NB4 (cell line): ENCODE measurements at regions not wholly inside any gene's neighbourhood (a gene's known extent, or its start where the extent isn't known, plus 50 kb on each side); places are given as distances from the start of the nearest gene placed in this dataset.
"Not testable (repeated sequence)": the region's sequence is repeated elsewhere in the genome, so short reads cannot be mapped to it uniquely, and the experiment has no call there.

Source experiments
- DNase-seq: peaks from one replicate; pipeline ENCODE4 v3.0.0; 2010; ENCODE audit warnings: low read depth
- H3K4me3 ChIP-seq: one replicate; pipeline ENCODE4 v1.5.1; 2011; ENCODE audit warnings: mild to moderate bottlenecking, low read depth, low read length, moderate library complexity
- CTCF ChIP-seq: IDR thresholded peaks from one replicate; pipeline ENCODE4 v1.5.1; 2012; ENCODE audit warnings: low read depth, low read length
- MAX ChIP-seq: IDR thresholded peaks from 2 replicates; pipeline ENCODE4 v1.6.1; 2011; ENCODE audit warnings: low read depth, low read length
- MYC ChIP-seq: IDR thresholded peaks from 2 replicates; pipeline ENCODE4 v1.6.1; 2011; ENCODE audit warnings: low read depth, low read length
- POLR2A ChIP-seq: IDR thresholded peaks from 2 replicates; pipeline ENCODE4 v1.6.1; 2011; ENCODE audit warnings: mild to moderate bottlenecking; ENCODE audit not compliant: insufficient read length; ENCODE audit errors: extremely low read depth

GRCh38 chr2:37748541-37748940 is 77.1 kb upstream of the CDC42EP3 start:
- no peak for TF ChIP-seq POLR2A
- TF ChIP-seq MYC: no peak
- no peak for TF ChIP-seq CTCF
- no peak for TF ChIP-seq MAX
- H3K4me3 ChIP-seq: no peak overlapping the region

GRCh38 chr2:37750286-37750685 is 78.8 kb upstream of the CDC42EP3 start:
- not testable (repeated sequence) for DNase-seq, H3K4me3 ChIP-seq

More at GRCh38 chr2:37748541-37748940, 77.1 kb upstream of the CDC42EP3 start:
- no peak for DNase-seq

- DNase-seq: no peak
- TF ChIP-seq MAX: no peak
- TF ChIP-seq POLR2A: no peak
- TF ChIP-seq MYC: no peak
- no peak for TF ChIP-seq CTCF
Measured at GRCh38 chr2:37752766-37753165, 81.3 kb upstream of the CDC42EP3 start.

GRCh38 chr2:37753758-37754157 is 82.3 kb upstream of the CDC42EP3 start:
- DNase-seq: no peak
- TF ChIP-seq MYC (no peak), CTCF (no peak), POLR2A (no peak), MAX (no peak)
- H3K4me3 ChIP-seq: no peak overlapping the region

More at GRCh38 chr2:37752766-37753165, 81.3 kb upstream of the CDC42EP3 start:
- no peak overlapping the region for H3K4me3 ChIP-seq

- not testable (repeated sequence) for H3K4me3 ChIP-seq, DNase-seq
Measured at GRCh38 chr2:37755961-37756559, 84.6 kb upstream of the CDC42EP3 start.

GRCh38 chr2:37757456-37757855 is 86.0 kb upstream of the CDC42EP3 start:
- not testable (repeated sequence) for DNase-seq, H3K4me3 ChIP-seq

- DNase-seq, H3K4me3 ChIP-seq: not testable (repeated sequence)
Measured at GRCh38 chr2:37758141-37758601, 86.7 kb upstream of the CDC42EP3 start.

- DNase-seq, H3K4me3 ChIP-seq: not testable (repeated sequence)
Measured at GRCh38 chr2:37759989-37760388, 88.5 kb upstream of the CDC42EP3 start.

- DNase-seq: no peak
- H3K4me3 ChIP-seq: no peak overlapping the region
Measured at GRCh38 chr2:37760471-37760870, 89.0 kb upstream of the CDC42EP3 start.

GRCh38 chr2:37762281-37762680 is 90.8 kb upstream of the CDC42EP3 start:
- not testable (repeated sequence) for H3K4me3 ChIP-seq
- DNase-seq: peak; percentile 79

More at GRCh38 chr2:37760471-37760870, 89.0 kb upstream of the CDC42EP3 start:
- no peak for TF ChIP-seq POLR2A
- no peak for TF ChIP-seq MAX
- no peak for TF ChIP-seq CTCF
- no peak for TF ChIP-seq MYC
